ENCODE measurements at regions not wholly inside any gene's neighbourhood (a gene's known extent, or its start where the extent isn't known, plus 50 kb on each side); places are given as distances from the start of the nearest gene placed in this dataset.

DNA sequence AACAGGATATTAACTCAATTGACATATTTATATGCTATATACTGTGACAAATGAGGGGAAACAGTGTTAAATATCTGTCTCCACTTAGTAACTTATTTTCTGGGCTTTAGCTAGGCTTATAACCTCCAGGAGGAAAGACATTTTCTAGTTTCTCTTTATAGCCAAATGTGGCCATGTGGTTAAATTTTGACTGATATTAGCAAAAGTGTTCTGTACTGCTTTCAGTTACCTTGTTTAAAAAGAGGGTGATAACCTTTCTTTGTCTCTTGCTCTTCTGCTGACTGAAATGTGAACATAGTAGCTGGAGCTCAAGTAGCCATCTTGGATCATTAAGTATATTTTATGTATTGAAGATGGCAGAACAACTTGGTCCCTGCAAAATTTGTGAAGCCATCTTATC, 253.7 kb downstream of the PDHA2 start:
- TF ChIP-seq, protein P1, sequence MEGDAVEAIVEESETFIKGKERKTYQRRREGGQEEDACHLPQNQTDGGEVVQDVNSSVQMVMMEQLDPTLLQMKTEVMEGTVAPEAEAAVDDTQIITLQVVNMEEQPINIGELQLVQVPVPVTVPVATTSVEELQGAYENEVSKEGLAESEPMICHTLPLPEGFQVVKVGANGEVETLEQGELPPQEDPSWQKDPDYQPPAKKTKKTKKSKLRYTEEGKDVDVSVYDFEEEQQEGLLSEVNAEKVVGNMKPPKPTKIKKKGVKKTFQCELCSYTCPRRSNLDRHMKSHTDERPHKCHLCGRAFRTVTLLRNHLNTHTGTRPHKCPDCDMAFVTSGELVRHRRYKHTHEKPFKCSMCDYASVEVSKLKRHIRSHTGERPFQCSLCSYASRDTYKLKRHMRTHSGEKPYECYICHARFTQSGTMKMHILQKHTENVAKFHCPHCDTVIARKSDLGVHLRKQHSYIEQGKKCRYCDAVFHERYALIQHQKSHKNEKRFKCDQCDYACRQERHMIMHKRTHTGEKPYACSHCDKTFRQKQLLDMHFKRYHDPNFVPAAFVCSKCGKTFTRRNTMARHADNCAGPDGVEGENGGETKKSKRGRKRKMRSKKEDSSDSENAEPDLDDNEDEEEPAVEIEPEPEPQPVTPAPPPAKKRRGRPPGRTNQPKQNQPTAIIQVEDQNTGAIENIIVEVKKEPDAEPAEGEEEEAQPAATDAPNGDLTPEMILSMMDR (conservative IDR thresholded peaks at IDR 0.05; ENCODE audit: low read depth, low read length), result no peak

DNA sequence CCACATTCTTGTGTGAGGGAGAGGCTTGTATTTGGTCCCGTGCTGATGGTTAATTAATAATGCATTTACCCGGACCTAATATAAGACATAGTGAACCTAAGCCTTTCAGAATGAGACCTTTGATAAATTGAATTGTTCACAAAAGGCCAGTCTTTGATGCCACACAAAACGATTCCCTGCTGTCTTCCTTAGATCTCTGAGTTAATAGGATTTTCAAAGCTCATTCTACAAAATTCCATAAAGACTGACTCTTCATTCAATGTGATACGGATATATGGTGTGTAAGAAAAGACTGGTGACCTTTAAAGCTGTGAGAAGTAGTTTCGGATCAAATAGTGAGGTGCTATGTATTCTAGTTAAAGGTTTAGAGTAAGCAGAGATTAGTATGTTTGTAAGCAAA, 254.3 kb downstream of the PDHA2 start:
- TF ChIP-seq, protein P1 (conservative IDR thresholded peaks at IDR 0.05; ENCODE audit: low read depth, low read length), result no peak
- no peak for DNase-seq (ENCODE audit: low read depth)
- no peak overlapping the region for H3K4me3 ChIP-seq (ENCODE audit: low read depth, low read length)

More for the DNA sequence above, 253.7 kb downstream of the PDHA2 start:
- DNase-seq (ENCODE audit: low read depth), result no peak
- H3K4me3 ChIP-seq (ENCODE audit: low read depth, low read length), result no peak overlapping the region

DNA sequence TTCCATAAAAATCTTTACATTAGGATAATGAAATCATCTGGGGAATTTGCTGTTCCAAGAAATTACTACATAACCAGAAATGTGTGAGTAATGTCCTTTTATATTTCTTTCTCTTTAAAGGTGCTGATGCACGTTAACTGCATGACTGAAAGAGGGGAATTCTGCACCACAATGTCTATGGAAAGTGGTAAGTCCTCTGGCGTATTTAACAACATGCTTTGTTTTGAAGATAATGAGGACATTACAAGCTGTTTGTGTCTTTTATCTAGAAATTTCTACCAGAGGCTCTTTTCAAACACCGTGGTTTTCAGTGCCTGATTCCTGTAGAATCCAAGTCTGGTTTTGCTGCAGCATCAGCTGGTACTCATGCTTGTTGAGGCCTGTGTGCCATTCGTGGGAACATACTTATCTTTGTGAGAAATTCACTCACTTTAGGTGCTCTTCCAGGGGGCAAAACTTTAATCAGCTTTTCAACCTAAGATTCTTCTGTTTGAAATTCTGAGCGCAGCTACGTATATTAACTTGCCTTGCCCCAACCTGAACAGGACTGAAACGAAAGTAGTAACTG, 257.2 kb downstream of the PDHA2 start:
- H3K4me3 ChIP-seq (ENCODE audit: low read depth, low read length), result no peak overlapping the region
- TF ChIP-seq, protein P1 (conservative IDR thresholded peaks at IDR 0.05; ENCODE audit: low read depth, low read length), result no peak
- DNase-seq (ENCODE audit: low read depth), result peak; percentile 10

DNA sequence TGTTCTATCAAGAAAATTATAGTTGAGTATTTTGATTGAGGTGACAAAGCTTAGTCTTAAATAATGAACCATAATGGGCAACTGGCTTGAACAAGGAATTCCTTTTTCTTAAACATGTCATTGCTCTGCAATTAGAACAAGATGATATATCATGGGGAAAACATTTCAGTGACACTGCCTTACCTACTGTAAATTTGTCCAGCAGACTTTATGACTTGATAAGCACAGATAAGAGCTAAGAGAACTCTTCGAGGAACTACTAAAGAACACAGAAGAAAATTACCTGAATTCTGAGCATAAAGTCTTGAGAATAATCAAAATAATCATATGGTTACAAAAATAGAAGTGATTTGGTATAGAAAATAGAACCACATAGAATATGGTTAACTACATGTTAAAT, 257.8 kb downstream of the PDHA2 start:
- TF ChIP-seq, protein P1 (conservative IDR thresholded peaks at IDR 0.05; ENCODE audit: low read depth, low read length), result no peak
- H3K4me3 ChIP-seq (ENCODE audit: low read depth, low read length), result no peak overlapping the region
- DNase-seq (ENCODE audit: low read depth), result no peak

DNA sequence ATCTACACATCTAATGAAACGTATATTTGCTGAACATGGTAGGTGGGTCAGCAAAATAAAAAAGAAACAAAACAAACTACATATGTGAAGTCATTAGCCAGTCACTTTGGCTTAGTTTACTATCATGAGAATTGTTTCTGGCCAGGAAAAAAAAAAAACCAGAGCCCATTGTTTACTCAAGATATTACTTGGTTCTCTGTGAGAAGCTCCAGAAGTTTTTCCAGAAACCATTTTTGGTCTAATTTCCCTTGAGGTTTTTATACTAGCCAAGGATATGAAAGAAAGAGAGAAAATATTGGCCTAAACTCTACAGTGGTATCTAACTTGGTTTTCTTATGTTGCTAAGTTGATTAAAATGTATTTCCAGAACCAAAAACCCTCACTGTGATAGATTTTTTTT, 259.1 kb downstream of the PDHA2 start:
- TF ChIP-seq, protein P1 (conservative IDR thresholded peaks at IDR 0.05; ENCODE audit: low read depth, low read length), result no peak
- no peak overlapping the region for H3K4me3 ChIP-seq (ENCODE audit: low read depth, low read length)
- DNase-seq (ENCODE audit: low read depth), result no peak

DNA sequence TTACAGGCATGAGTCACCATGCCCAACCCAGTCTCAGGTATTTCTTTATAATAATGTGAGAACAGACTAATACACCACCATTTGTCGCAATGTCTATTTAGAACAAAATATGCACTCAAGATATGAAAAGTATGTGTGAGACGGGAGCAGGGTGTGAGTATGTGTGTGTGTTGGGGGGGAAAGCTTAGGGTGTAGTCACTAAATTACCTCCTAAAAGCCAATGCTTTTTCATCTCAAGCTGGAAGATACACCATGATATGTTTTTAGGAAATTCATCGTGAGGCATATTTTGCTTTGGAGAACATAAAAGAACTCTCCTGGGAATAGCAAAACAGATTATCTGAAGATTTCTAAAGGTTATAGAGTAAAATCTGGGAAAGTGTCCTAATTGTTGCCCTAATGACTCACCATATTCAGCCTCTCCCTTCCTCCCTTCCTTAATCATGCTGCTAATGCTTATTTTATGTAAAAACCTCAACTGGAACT, 262.7 kb downstream of the PDHA2 start:
- no peak for DNase-seq (ENCODE audit: low read depth)
- no peak overlapping the region for H3K4me3 ChIP-seq (ENCODE audit: low read depth, low read length)

More for the DNA sequence above, 262.7 kb downstream of the PDHA2 start:
- TF ChIP-seq, protein P1 (conservative IDR thresholded peaks at IDR 0.05; ENCODE audit: low read depth, low read length), result no peak
